K562 (cell line): ENCODE measurements at regions not wholly inside any gene's neighbourhood (a gene's known extent, or its start where the extent isn't known, plus 50 kb on each side); places are given as distances from the start of the nearest gene placed in this dataset.
A peak's percentile ranks its signal among the peaks of the same experiment; 100 is the strongest.

Source experiments
- ATAC-seq: fragments of 200-7000 bp; cut with Tn5 transposase; 3 replicates; pipeline ENCODE4 v1.9.1; 2020; ENCODE audit warnings: moderate library complexity
- BruUV-seq: library from RNA; stranded (reverse); fragments of 400-500 nt; replicated peaks from 2 replicates; lab custom pipeline; 2021; lab: Mats Ljungman, UMichigan
- CTCF ChIA-PET: fragments of 300-600 bp; formaldehyde crosslinking; extraction: SDS; loops from one replicate; lab custom pipeline; 2021; ENCODE audit warnings: low intra/inter-chr PET ratio; lab: Yijun Ruan, JAX
- POLR2A ChIA-PET: fragments of 300-600, 350-650 bp; sonication (Branson Sonifier 250); formaldehyde crosslinking; extraction: SDS; loops from one replicate; lab custom pipeline; 2021; ENCODE audit warnings: antibody characterized with exemption, inconsistent platforms; lab: Yijun Ruan, JAX
- DNase-seq, 4 experiments: peaks; one replicate each; pipeline versions ENCODE4 v3.0.0 to v3.0.0-alpha.2; 2011 to 2018; ENCODE audit warnings: low spot score in 3 of 4, mixed read lengths in 3 of 4; ENCODE audit errors: extremely low read depth in 1 of 4
- FAIRE-seq: peaks from 2 replicates; lab custom pipeline; 2011; peaks lifted over from hg19 to GRCh38; lab: Jason Lieb, UNC
- H2AFZ ChIP-seq: 2 replicates; pipeline ENCODE4 v1.6.0; 2011; ENCODE audit warnings: low read depth, low read length, control low read depth, inconsistent platforms
- H3K27ac ChIP-seq: fragments of 200-600 bp; 3 replicates; pipeline ENCODE4 v1.8.0; 2011; ENCODE audit warnings: low read depth, mild to moderate bottlenecking, control low read depth, inconsistent platforms, low read length, moderate library complexity, mixed read lengths; ENCODE audit errors: extremely low read depth
- H3K27me3 ChIP-seq, 2 experiments: fragments of 300-600 bp in 1 of 2; 2 replicates in 1 of 2; 3 replicates in 1 of 2; pipeline versions ENCODE4 v1.6.0 to v1.8.0; 2011; ENCODE audit warnings: inconsistent platforms in 2 of 2, low read length in 2 of 2, mild to moderate bottlenecking in 1 of 2, mixed read lengths in 1 of 2, moderate library complexity in 1 of 2; ENCODE audit not compliant: control insufficient read depth in 2 of 2, insufficient read depth in 2 of 2
- H3K36me3 ChIP-seq: fragments of 300-600 bp; 3 replicates; pipeline ENCODE4 v1.8.0; 2011; ENCODE audit warnings: mild to moderate bottlenecking, low read length, inconsistent platforms; ENCODE audit not compliant: control insufficient read depth, insufficient read depth
- H3K4me1 ChIP-seq, 2 experiments: fragments of 200-600 bp in 1 of 2; replicated peaks in 1 of 2; 2 replicates in 1 of 2; 3 replicates in 1 of 2; pipeline versions ENCODE4 v1.5.1 to v1.8.0; 2011; ENCODE audit warnings: inconsistent platforms in 2 of 2, low read length in 2 of 2, mild to moderate bottlenecking in 1 of 2, mixed read lengths in 1 of 2, moderate library complexity in 1 of 2; ENCODE audit not compliant: control insufficient read depth in 2 of 2, insufficient read depth in 2 of 2
- H3K4me2 ChIP-seq: 2 replicates; pipeline ENCODE4 v1.6.1; 2011; ENCODE audit warnings: low read length, control low read depth, inconsistent platforms, mixed read lengths; ENCODE audit not compliant: insufficient read depth
- H3K4me3 ChIP-seq: fragments of 200-600 bp; sonication (generic), shearing (Covaris generic); 2 replicates; pipeline ENCODE4 v1.5.1; 2016; ENCODE audit warnings: control low read depth, inconsistent platforms
- H3K79me2 ChIP-seq: fragments of 200-600 bp; 3 replicates; pipeline ENCODE4 v1.8.0; 2011; ENCODE audit warnings: low read length, inconsistent platforms; ENCODE audit not compliant: control insufficient read depth, insufficient read depth
- H3K9ac ChIP-seq, 2 experiments: 2 replicates each; pipeline versions ENCODE4 v1.6.0 to v1.6.1; 2011; ENCODE audit warnings: low read depth in 2 of 2, low read length in 2 of 2, control low read depth in 1 of 2, inconsistent platforms in 1 of 2, mild to moderate bottlenecking in 1 of 2, mixed read lengths in 1 of 2; ENCODE audit not compliant: insufficient read depth in 1 of 2
- H3K9me1 ChIP-seq: one replicate; pipeline ENCODE4 v1.6.0; 2011; ENCODE audit warnings: inconsistent platforms, mild to moderate bottlenecking, low read length, moderate library complexity; ENCODE audit not compliant: control insufficient read depth, insufficient read depth
- H3K9me3 ChIP-seq: replicated peaks from 2 replicates; pipeline ENCODE4 v1.5.1; 2011; ENCODE audit warnings: low read depth, low read length, inconsistent platforms; ENCODE audit not compliant: control insufficient read depth, insufficient read depth
- H4K20me1 ChIP-seq: replicated peaks from 2 replicates; pipeline ENCODE4 v1.6.1; 2011; ENCODE audit warnings: low read length, inconsistent platforms, mixed read lengths; ENCODE audit not compliant: control insufficient read depth, insufficient read depth
- ARID2 ChIP-seq: fragments of 450-650 bp; IDR thresholded peaks from 2 replicates; pipeline ENCODE4 v1.6.1; 2017; ENCODE audit warnings: antibody characterized with exemption, mild to moderate bottlenecking
- BHLHE40 ChIP-seq: IDR thresholded peaks from 2 replicates; pipeline ENCODE4 v1.6.1; 2011; ENCODE audit warnings: low read length, improper control_type of control experiment
- CEBPB ChIP-seq: fragments of 450-650 bp; IDR thresholded peaks from 2 replicates; pipeline ENCODE4 v1.6.1; 2016; ENCODE audit warnings: missing genetic modification characterization, missing compliant biosample characterization
- FOXK2 ChIP-seq, 2 experiments: fragments of 450-650 bp; IDR thresholded peaks in 1 of 2; conservative IDR thresholded peaks in 1 of 2; 2 replicates each; pipeline ENCODE4 v1.6.1; 2016; ENCODE audit warnings: low read depth in 2 of 2, mild to moderate bottlenecking in 1 of 2
- NFIX ChIP-seq: fragments of 250-450 bp; sonication (Bioruptor Pico); IDR thresholded peaks from 2 replicates; pipeline ENCODE4 v1.4.0; 2020; ENCODE audit warnings: low read depth, mild to moderate bottlenecking, moderate library complexity
- NRF1 ChIP-seq, 2 experiments: fragments of 450-650 bp; IDR thresholded peaks in 1 of 2; conservative IDR thresholded peaks in 1 of 2; 2 replicates each; pipeline ENCODE4 v1.6.1; 2014; ENCODE audit warnings: mild to moderate bottlenecking in 2 of 2
- PHB2 ChIP-seq: fragments of 450-650 bp; IDR thresholded peaks from 2 replicates; pipeline ENCODE4 v1.6.1; 2017; ENCODE audit warnings: low read depth
- RBM25 ChIP-seq: fragments of 200-400 bp; formaldehyde crosslinking; IDR thresholded peaks from 2 replicates; pipeline ENCODE4 v1.6.1; 2018; ENCODE audit warnings: low read length, low read depth, moderate library complexity; ENCODE audit not compliant: severe bottlenecking
- SLC30A9 ChIP-seq: fragments of 250-450 bp; sonication (Bioruptor Pico); IDR thresholded peaks from 2 replicates; pipeline ENCODE4 v1.8.0; 2022; ENCODE audit warnings: mild to moderate bottlenecking, moderate library complexity
- TEAD1 ChIP-seq, 2 experiments: fragments of 450-650 bp in 1 of 2; sonication (generic) in 1 of 2; formaldehyde crosslinking; IDR thresholded peaks; 2 replicates each; pipeline versions ENCODE4 v1.4.0 to v1.8.0; 2020 to 2022; ENCODE audit warnings: mild to moderate bottlenecking in 2 of 2, missing genetic modification reagents in 1 of 2
- ZNF764 ChIP-seq: fragments of 250-450 bp; sonication (Bioruptor Pico); IDR thresholded peaks from 2 replicates; pipeline ENCODE4 v1.4.0; 2020; ENCODE audit warnings: low read depth, mild to moderate bottlenecking, moderate library complexity
- WGBS: fragments of 100-300 bp; shearing (Covaris generic); methylation state at CpG from one replicate; pipeline ENCODE4 v1.1.6; 2016; ENCODE audit warnings: low coverage, mixed read lengths; ENCODE audit not compliant: insufficient coverage; ENCODE audit errors: missing lambda C conversion rate; 5-methylcytosine and 5-hydroxymethylcytosine counted together
- in situ Hi-C: fragments of 300-500 bp; cut with MboI; formaldehyde crosslinking; loops from 4 replicates; pipeline ENCODE4 v1.15.0; 2018; ENCODE audit warnings: inconsistent platforms, mixed read lengths
- intact Hi-C: fragments of 100-400 bp; cut with micrococcal nuclease; formaldehyde crosslinking; loops from 2 replicates; pipeline ENCODE4 v1.14.2; 2022
- TF ChIP-seq, protein P1 (sequence below), 2 experiments: fragments of 250-450 bp in 1 of 2; fragments of 450-650 bp in 1 of 2; sonication (Bioruptor Pico) in 1 of 2; IDR thresholded peaks; 2 replicates each; pipeline versions ENCODE4 v1.6.1 to v1.8.0; 2016 to 2021; ENCODE audit warnings: mild to moderate bottlenecking in 2 of 2, moderate library complexity in 2 of 2, missing compliant biosample characterization in 1 of 2, missing genetic modification characterization in 1 of 2
- TF ChIP-seq, protein P2 (sequence below), 2 experiments: fragments of 450-650 bp; IDR thresholded peaks; 2 replicates each; pipeline ENCODE4 v1.6.1; 2016

DNA sequence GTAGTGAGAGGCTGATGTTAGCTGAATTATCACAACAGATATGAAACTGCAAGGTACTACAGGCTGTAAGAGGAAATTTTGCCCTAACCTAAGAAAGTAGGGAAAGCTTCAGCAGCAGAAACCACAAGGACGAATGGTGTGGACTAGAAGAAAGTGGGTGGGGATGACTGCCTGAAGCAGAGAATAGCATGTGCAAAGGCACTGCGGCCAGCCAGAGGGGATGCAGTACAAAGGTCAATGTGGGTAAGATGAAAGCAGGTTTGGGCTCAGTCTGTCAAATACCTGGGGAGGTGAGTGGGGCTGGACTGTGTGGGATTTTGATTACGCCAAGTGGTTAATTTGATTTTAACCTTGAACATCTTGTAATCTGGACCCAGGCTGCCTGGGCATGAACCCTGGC is 199.3 kb upstream of the GALNT2 start:
- Histone ChIP-seq H3K27ac (no peak overlapping the region), H2AFZ (no peak overlapping the region)
- WGBS: 5% methylated on average over 3 of the region's 3 CpGs
- no peak for ATAC-seq
- POLR2A ChIA-PET: no interaction called here
- TF ChIP-seq CEBPB (tag) (no peak), RBM25 (peak; percentile 35)
- TF ChIP-seq, all 486 proteins: peak for 1
- in situ Hi-C loops: no loop called here
- no peaks in the 10 kb centered on the region for H3K9me1 ChIP-seq
- H3K9me3 ChIP-seq: no peaks in the 10 kb centered on the region
- H3K79me2 ChIP-seq: no peaks in the 10 kb centered on the region
- no peak overlapping the region for H3K9ac ChIP-seq
- CTCF ChIA-PET: no interaction called here
- DNase-seq (no peak), FAIRE-seq (no peak)
- no TSS peak for BruUV-seq
- no peak overlapping the region for H3K4me2 ChIP-seq
- no peak overlapping the region for H3K4me3 ChIP-seq
- peaks cover 0 to 5% of the 10 kb centered on the region in 2 experiments; a peak in 1 of 5 replicates for H3K4me1 ChIP-seq
- intact Hi-C loops: no loop called here
- H4K20me1 ChIP-seq: 0 out of 2 replicates have a peak, but pooled peaks cover 3% of the 10 kb centered on the region
- peaks cover 29 to 47% of the 10 kb centered on the region in 2 experiments for H3K27me3 ChIP-seq
- no peaks in the 10 kb centered on the region for H3K36me3 ChIP-seq

DNA sequence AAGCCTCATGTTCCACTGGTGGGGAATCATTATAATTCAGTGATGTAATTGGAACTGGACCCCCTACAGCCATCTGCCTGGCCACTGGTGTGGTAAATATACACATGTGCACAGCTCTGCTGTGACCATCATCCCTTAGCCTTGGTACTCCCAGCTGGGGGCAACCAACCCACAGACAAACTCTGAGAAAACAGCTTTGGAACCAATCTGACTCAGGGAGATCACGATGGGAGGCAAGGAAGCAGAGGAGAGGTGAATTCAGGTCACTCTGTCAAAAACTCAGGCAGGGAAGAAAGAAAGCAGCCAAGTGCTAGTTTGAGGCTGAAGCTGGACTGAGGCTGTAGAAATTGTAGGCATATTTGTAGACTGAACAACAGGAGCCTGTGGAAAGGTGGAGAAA is 197.8 kb upstream of the GALNT2 start:
- Histone ChIP-seq H3K9me1 (no peaks in the 10 kb centered on the region), H3K9ac (no peak overlapping the region), H2AFZ (no peak overlapping the region), H3K27ac (no peak overlapping the region), H3K27me3 (peaks cover 17 to 44% of the 10 kb centered on the region in 2 experiments), H3K9me3 (no peaks in the 10 kb centered on the region), H3K4me1 (peaks cover 3 to 5% of the 10 kb centered on the region in 2 experiments; a peak in 2 of 5 replicates), H3K4me2 (no peak overlapping the region), H3K36me3 (no peaks in the 10 kb centered on the region), H3K4me3 (no peak overlapping the region), H4K20me1 (no peaks in the 10 kb centered on the region), H3K79me2 (no peaks in the 10 kb centered on the region)
- no TSS peak for BruUV-seq
- WGBS: 5% methylated on average over 1 of the region's 1 CpG
- FAIRE-seq: no peak
- ChIA-PET CTCF (no interaction called here), POLR2A (no interaction called here)
- DNase-seq: no peak
- ATAC-seq: no peak
- intact Hi-C loops: no loop called here
- in situ Hi-C loops: no loop called here
- TF ChIP-seq NRF1 (conservative IDR thresholded peaks at IDR 0.05 in 1 of 2, IDR thresholded peaks at IDR 0.05 in 1 of 2) (no peak), PHB2 (no peak), BHLHE40 (no peak), ARID2 (no peak), FOXK2 (conservative IDR thresholded peaks at IDR 0.05 in 1 of 2, IDR thresholded peaks at IDR 0.05 in 1 of 2; ENCODE audit: low read depth in 2 of 2) (no peak), SLC30A9 (CRISPR knock-in tag) (no peak), ZNF764 (CRISPR knock-in tag) (no peak), TEAD1 (CRISPR knock-in tag; IDR thresholded peaks at IDR 0.05) (no peak), NFIX (no peak)
- TF ChIP-seq, protein P1, sequence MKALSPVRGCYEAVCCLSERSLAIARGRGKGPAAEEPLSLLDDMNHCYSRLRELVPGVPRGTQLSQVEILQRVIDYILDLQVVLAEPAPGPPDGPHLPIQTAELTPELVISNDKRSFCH (CRISPR knock-in tag; IDR thresholded peaks at IDR 0.05): no peak
- TF ChIP-seq, protein P1 (tag; IDR thresholded peaks at IDR 0.05): no peak
- TF ChIP-seq, protein P2, sequence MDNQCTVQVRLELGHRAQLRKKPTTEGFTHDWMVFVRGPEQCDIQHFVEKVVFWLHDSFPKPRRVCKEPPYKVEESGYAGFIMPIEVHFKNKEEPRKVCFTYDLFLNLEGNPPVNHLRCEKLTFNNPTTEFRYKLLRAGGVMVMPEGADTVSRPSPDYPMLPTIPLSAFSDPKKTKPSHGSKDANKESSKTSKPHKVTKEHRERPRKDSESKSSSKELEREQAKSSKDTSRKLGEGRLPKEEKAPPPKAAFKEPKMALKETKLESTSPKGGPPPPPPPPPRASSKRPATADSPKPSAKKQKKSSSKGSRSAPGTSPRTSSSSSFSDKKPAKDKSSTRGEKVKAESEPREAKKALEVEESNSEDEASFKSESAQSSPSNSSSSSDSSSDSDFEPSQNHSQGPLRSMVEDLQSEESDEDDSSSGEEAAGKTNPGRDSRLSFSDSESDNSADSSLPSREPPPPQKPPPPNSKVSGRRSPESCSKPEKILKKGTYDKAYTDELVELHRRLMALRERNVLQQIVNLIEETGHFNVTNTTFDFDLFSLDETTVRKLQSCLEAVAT (IDR thresholded peaks at IDR 0.05): no peak
